Inferior parietal cortex (tissue), 1 donor: ENCODE measurements at regions not wholly inside any gene's neighbourhood (a gene's known extent, or its start where the extent isn't known, plus 50 kb on each side); places are given as distances from the start of the nearest gene placed in this dataset.

Source experiments
- DNase-seq: peaks from one replicate; pipeline ENCODE4 v3.0.0-alpha.2; 2016; ENCODE audit errors: extremely low spot score

GRCh38 chr11:112538534-112539280 is 278.0 kb upstream of the PLET1 start:
- DNase-seq = no peak

GRCh38 chr11:112539281-112539555 is 278.6 kb upstream of the PLET1 start:
- DNase-seq = peak; percentile 29

- DNase-seq = no peak
Observed at GRCh38 chr11:112539741-112540140, 279.1 kb upstream of the PLET1 start.

GRCh38 chr11:112540261-112540660 is 279.6 kb upstream of the PLET1 start:
- DNase-seq = no peak

- no peak for DNase-seq
Observed at GRCh38 chr11:112541140-112542046, 280.7 kb upstream of the PLET1 start.

GRCh38 chr11:112542479-112542878 is 281.8 kb upstream of the PLET1 start:
- DNase-seq = no peak

- no peak for DNase-seq
Observed at GRCh38 chr11:112543390-112543789, 282.7 kb upstream of the PLET1 start.

GRCh38 chr11:112548641-112549040 is 288.0 kb upstream of the PLET1 start:
- DNase-seq = no peak

- DNase-seq = no peak
Observed at GRCh38 chr11:112553205-112553731, 292.6 kb upstream of the PLET1 start.

GRCh38 chr11:112554586-112554985 is 293.9 kb upstream of the PLET1 start:
- DNase-seq = no peak

- peak; percentile 58 for DNase-seq
Observed at GRCh38 chr11:112555491-112556364, 295.1 kb upstream of the PLET1 start.

GRCh38 chr11:112558691-112559090 is 298.0 kb upstream of the PLET1 start:
- no peak for DNase-seq

GRCh38 chr11:112563808-112564207 is 303.1 kb upstream of the PLET1 start:
- no peak for DNase-seq

- no peak for DNase-seq
Observed at GRCh38 chr11:112564228-112564955, 303.7 kb upstream of the PLET1 start.

GRCh38 chr11:112565551-112565950 is 304.9 kb upstream of the PLET1 start:
- DNase-seq = no peak

- DNase-seq = no peak
Observed at GRCh38 chr11:112566124-112566523, 305.5 kb upstream of the PLET1 start.

- no peak for DNase-seq
Observed at GRCh38 chr11:112570333-112570732, 309.7 kb upstream of the PLET1 start.

GRCh38 chr11:112579282-112579681 is 318.6 kb upstream of the PLET1 start:
- DNase-seq = no peak

- DNase-seq = no peak
Observed at GRCh38 chr11:112580864-112581263, 320.2 kb upstream of the PLET1 start.

- no peak for DNase-seq
Observed at GRCh38 chr11:112581747-112582146, 321.1 kb upstream of the PLET1 start.

- DNase-seq = no peak
Observed at GRCh38 chr11:112582366-112582765, 321.7 kb upstream of the PLET1 start.
